ENCODE measurements at regions not wholly inside any gene's neighbourhood (a gene's known extent, or its start where the extent isn't known, plus 50 kb on each side); places are given as distances from the start of the nearest gene placed in this dataset.

DNA sequence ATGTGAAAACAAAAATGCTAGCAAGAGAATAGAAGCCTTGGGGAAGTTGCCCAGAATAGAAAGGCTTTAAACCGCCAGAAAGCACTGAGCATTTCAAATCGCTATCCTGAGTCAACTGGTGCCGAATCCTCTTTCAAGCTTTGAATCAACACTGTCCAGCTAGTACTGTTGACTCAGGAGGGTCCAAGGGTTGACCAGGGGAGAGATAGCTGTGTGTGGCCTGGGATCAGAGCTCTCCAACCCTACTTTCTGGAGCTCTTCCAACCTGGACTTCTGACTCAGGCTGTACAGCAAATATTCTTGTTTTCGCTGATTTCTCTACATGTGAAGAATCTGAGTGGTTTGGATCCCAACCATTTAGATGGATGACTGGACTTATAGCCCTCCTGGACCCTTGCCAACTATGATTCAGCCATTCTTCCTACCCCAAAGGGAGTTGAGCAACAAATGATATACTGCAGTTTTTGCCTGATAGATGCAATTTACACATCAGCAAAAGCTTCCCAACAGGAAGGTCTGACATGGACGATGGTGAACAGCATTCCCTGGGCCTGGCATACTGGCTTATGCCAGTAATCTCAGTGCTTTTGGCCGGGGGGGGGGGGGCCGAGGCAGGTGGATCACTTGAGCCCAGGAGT is 154.0 kb upstream of the SDK2 start:
- no peak for ATAC-seq
- H3K27ac ChIP-seq = no peak overlapping the region
- 26 to 52% (median 30%) methylated on average over 7 of the region's 7 CpGs for WGBS, 3 donors
- TF ChIP-seq, protein P1, sequence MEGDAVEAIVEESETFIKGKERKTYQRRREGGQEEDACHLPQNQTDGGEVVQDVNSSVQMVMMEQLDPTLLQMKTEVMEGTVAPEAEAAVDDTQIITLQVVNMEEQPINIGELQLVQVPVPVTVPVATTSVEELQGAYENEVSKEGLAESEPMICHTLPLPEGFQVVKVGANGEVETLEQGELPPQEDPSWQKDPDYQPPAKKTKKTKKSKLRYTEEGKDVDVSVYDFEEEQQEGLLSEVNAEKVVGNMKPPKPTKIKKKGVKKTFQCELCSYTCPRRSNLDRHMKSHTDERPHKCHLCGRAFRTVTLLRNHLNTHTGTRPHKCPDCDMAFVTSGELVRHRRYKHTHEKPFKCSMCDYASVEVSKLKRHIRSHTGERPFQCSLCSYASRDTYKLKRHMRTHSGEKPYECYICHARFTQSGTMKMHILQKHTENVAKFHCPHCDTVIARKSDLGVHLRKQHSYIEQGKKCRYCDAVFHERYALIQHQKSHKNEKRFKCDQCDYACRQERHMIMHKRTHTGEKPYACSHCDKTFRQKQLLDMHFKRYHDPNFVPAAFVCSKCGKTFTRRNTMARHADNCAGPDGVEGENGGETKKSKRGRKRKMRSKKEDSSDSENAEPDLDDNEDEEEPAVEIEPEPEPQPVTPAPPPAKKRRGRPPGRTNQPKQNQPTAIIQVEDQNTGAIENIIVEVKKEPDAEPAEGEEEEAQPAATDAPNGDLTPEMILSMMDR (IDR thresholded peaks at IDR 0.05) = no peak
- H3K27me3 ChIP-seq (ENCODE audit: insufficient read depth in 3 of 3, low read length in 2 of 3) = peaks cover 0 to 5% (median 3%) of the 10 kb centered on the region in 3 donors
- DNase-seq = no peak
- H3K36me3 ChIP-seq (ENCODE audit: insufficient read depth in 1 of 2, low read depth in 1 of 2) = no peaks in the 10 kb centered on the region
- intact Hi-C loops (cut with DNase I) = no loop called here
- H3K9me3 ChIP-seq = no peaks in the 10 kb centered on the region
- H3K4me1 ChIP-seq = no peaks in the 10 kb centered on the region
- no peak overlapping the region for H3K4me3 ChIP-seq

DNA sequence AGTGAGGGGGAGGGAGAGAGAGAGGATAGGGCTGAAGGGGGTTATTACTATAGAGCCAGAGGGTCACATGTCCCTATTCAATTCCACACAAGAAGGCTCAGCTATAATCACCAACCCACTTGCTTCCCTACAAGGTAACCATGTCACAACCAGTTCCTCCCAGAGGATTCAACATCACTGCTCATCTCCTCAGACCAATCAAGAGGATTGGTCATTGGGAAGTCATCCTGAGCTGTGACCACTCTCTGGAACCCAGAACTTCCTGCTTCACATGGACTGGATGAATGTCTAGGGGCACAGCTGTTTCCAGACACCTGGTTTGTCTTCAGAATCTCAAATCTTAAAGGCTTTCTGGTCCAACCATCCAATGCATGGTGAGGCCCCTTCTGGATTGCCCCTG is 154.9 kb upstream of the SDK2 start:
- Histone ChIP-seq H3K27me3 (ENCODE audit: insufficient read depth in 3 of 3, low read length in 2 of 3) (peaks cover 0 to 11% (median 3%) of the 10 kb centered on the region in 3 donors), H3K9me3 (no peaks in the 10 kb centered on the region), H3K36me3 (ENCODE audit: insufficient read depth in 1 of 2, low read depth in 1 of 2) (no peaks in the 10 kb centered on the region), H3K4me3 (no peak overlapping the region), H3K4me1 (no peaks in the 10 kb centered on the region), H3K27ac (no peak overlapping the region)
- DNase-seq (no peak), ATAC-seq (no peak)
- TF ChIP-seq, protein P1 (IDR thresholded peaks at IDR 0.05) = no peak
- intact Hi-C loops (cut with DNase I) = no loop called here

DNA sequence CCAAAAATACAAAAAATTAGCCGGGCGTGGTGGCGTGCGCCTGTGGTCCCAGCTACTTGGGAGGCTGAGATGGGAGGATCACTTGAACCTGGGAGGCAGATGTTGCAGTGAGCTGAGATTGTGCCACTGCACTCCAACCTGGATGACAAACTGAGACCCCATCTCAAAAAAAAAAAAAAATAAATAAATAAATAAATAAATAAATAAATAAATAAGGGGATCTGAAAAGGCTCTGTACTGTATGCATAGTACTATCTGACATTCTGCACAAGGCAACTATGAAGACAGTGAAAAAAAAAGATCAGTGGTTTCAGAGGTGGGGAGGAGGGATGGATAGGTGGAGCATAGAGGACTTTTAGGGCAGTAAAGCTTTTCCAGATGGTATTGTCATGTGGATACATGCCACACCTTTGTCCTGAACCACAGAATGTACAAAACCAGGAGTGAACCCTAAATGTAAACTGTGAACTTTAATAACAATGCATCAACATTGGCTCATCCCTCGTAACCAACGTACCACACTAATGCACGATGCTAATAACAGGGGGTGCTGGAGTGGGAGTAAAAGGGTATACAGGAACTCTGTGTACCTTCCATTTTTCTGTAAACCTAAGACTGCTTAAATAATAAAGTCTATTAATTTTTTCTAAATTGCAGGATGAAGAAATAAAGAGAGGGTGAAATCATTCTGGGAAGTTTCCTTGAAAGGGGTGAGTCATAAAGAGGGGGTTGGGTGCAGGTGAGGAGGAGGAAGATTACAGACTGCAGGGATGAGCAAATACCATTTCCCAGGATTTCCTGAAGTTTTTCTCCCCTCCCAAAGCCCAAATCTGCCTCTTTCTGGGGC is 155.8 kb upstream of the SDK2 start:
- no peaks in the 10 kb centered on the region for H3K9me3 ChIP-seq
- H3K27ac ChIP-seq = no peak overlapping the region
- no peaks in the 10 kb centered on the region for H3K36me3 ChIP-seq (ENCODE audit: insufficient read depth in 1 of 2, low read depth in 1 of 2)
- TF ChIP-seq, protein P1 (IDR thresholded peaks at IDR 0.05) = no peak
- no peak overlapping the region for H3K4me3 ChIP-seq
- ATAC-seq (no peak), DNase-seq (no peak)
- intact Hi-C loops (cut with DNase I) = no loop called here
- peaks cover 0 to 14% (median under 1%) of the 10 kb centered on the region in 3 donors for H3K27me3 ChIP-seq (ENCODE audit: insufficient read depth in 3 of 3, low read length in 2 of 3)
- 94 to 96% (median 95%) methylated on average over 7 of the region's 7 CpGs for WGBS, 3 donors
- H3K4me1 ChIP-seq = no peaks in the 10 kb centered on the region

DNA sequence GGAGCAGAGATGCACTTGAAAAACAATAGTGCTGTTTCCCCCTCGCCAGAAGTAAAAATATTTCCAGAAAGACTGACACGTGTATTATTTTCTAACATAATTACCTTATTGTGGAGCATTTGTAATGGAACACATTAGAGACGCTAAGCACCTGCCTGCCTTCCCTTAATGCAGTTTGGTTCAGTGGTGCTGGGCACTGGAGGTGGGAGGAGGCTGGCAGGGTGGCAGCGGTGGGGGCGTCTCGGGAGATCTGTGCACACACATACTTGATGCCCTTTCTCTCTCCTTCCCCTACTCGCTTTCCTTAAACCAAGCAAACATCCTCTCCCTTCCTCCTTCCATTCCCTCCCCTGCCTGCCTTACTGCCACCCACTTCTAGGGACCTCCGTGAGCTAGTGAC is 156.6 kb upstream of the SDK2 start:
- DNase-seq (no peak), ATAC-seq (no peak)
- Histone ChIP-seq H3K36me3 (ENCODE audit: insufficient read depth in 1 of 2, low read depth in 1 of 2) (no peaks in the 10 kb centered on the region), H3K4me1 (no peaks in the 10 kb centered on the region), H3K27me3 (ENCODE audit: insufficient read depth in 3 of 3, low read length in 2 of 3) (peaks cover 0 to 14% (median 0%) of the 10 kb centered on the region in 3 donors), H3K9me3 (no peaks in the 10 kb centered on the region), H3K27ac (no peak overlapping the region), H3K4me3 (no peak overlapping the region)
- TF ChIP-seq, protein P1 (IDR thresholded peaks at IDR 0.05) = no peak
- intact Hi-C loops (cut with DNase I) = no loop called here
- WGBS, 3 donors = 65 to 72% (median 69%) methylated on average over 8 of the region's 8 CpGs

All from psoas muscle (tissue), 7 donors.